IPS-NIHi7 (cell line): ENCODE measurements at regions not wholly inside any gene's neighbourhood (a gene's known extent, or its start where the extent isn't known, plus 50 kb on each side); places are given as distances from the start of the nearest gene placed in this dataset.
"Not testable (repeated sequence)": the region's sequence is repeated elsewhere in the genome, so short reads cannot be mapped to it uniquely, and the experiment has no call there.

ENCODE experiments used
- DNase-seq: peaks from one replicate; pipeline ENCODE4 v3.0.0; 2012; ENCODE audit warnings: mixed read lengths; ENCODE audit errors: extremely low spot score

GRCh38 chr9:109974143-109974917, 194.3 kb downstream of the PALM2AKAP2 start:
- DNase-seq: no peak

GRCh38 chr9:109974918-109975276, 194.9 kb downstream of the PALM2AKAP2 start:
- DNase-seq: no peak

- no peak for DNase-seq
Measured at GRCh38 chr9:109975574-109976295, 195.7 kb downstream of the PALM2AKAP2 start.

- DNase-seq: no peak
Measured at GRCh38 chr9:109976303-109976702, 196.3 kb downstream of the PALM2AKAP2 start.

DNA sequence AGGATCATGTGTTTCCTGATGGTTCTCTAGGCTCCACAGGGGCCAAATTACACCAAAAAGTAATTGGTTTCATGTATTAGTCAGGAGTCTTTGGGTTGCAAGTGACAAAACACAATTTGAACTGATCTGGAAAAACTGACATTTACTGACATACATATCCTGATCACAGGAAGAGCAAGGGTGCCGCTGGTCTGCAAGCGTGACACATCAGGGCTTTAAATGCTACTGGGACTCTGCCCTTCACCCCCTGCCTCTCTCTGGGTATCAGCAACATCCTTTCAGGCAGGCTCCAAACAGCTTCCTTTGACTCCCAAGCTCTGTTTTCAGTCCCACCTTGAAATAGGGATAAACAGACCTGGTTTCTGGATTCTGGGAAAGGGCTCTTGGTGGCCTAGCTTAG, 197.5 kb downstream of the PALM2AKAP2 start:
- DNase-seq: no peak

GRCh38 chr9:109981091-109981490, 201.1 kb downstream of the PALM2AKAP2 start:
- no peak for DNase-seq

GRCh38 chr9:109986521-109986991, 206.6 kb downstream of the PALM2AKAP2 start:
- DNase-seq: no peak

- no peak for DNase-seq
Measured at GRCh38 chr9:109989296-109989695, 209.3 kb downstream of the PALM2AKAP2 start.

DNA sequence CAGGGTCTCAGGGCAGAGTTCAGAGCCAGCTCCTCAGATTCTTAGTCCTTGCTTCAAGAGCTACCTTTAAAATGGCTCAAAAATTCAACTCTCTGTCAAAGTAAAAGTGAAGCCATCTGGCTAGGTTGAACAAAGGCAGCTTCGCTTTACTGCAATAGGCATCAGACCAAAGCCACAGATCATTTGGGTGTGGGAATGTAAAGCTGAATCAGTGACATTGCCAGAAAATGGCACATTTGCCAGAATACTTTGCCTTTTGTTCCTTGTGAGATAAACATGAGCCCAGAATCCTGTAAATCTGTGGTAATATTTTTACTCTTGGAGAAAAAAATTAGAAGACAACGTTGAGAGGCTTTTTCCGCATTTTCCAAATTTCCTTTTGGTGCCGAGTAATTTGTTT, 210.5 kb downstream of the PALM2AKAP2 start:
- DNase-seq: no peak

- DNase-seq: no peak
Measured at GRCh38 chr9:109992293-109992692, 212.3 kb downstream of the PALM2AKAP2 start.

- no peak for DNase-seq
Measured at GRCh38 chr9:109993250-109993978, 213.4 kb downstream of the PALM2AKAP2 start.

DNA sequence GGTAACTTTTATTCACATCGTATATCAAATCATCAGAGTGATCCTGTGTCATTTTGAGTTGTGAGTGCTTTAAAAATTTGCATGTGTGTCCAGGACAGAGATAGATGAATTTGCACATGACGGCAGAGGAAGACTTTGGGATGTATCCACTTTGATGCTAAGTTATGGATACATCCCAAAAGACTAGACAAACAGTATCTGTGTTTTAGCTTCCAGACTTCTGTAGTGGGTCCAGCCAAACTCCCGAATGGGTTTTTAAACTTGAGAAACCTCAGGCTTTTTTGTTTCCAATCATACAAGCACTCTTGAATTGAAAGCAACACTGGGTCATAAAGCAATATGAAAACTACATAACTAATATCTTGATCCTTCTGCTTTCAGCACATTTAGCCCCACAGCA, 213.8 kb downstream of the C9orf152 start:
- DNase-seq: no peak

- no peak for DNase-seq
Measured at GRCh38 chr9:109996936-109997580, 210.9 kb downstream of the C9orf152 start.

DNA sequence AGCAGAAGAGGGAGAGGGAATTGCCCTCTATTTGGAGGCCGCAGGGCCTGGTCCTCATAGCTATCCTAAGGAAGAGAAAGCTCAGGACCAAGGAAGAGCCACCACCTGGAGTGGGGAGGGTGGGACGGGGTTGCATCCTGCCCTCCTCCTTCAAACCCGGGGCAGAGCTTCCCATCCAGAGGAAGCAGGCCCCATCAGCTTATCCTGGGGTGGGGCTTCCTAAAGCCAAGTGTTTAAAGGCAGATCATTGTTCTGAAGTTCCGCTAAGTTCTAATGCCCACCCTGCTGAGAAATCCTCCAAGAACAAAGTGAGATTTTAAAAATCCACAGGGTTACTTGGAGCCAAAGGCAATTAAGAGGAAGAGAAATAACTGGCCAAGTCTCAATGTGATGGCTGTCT, 210.3 kb downstream of the C9orf152 start:
- DNase-seq: no peak

DNA sequence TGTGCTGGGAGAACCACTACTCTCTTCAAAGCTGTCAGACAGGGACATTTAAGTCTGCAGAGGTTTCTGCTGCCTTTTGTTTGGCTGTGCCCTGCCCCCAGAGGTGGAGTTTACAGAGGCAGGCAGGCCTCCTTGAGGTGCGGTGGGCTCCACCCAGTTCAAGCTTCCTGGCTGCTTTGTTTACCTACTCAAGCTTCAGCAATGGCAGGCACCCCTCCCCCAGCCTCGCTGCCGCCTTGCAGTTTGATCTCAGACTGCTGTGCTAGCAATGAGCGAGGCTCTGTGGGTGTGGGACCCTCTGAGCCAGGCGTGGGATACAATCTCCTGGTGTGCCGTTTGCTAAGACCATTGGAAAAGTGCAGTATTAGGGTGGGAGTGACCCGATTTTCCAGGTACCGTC, 202.4 kb downstream of the C9orf152 start:
- not testable (repeated sequence) for DNase-seq

DNA sequence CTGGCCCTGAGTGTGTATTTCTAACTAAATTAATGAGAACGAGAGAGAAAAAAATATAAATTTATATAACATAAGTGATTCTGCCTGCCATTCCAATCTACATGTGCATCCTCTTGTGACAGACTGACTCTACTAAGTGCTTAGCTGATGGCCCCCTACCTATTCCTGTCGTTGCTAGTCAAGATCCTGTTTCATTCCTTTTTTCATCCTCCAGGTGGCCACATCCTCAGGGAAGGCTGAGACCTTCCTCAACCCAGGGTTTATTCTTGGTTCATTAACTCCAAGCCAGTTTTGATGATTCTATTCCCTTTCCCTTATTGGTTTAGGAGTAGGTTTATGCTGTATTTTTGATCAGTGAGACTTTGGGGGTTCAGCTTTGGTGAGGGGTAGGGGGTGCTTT, 201.3 kb downstream of the C9orf152 start:
- DNase-seq: peak; percentile 35

DNA sequence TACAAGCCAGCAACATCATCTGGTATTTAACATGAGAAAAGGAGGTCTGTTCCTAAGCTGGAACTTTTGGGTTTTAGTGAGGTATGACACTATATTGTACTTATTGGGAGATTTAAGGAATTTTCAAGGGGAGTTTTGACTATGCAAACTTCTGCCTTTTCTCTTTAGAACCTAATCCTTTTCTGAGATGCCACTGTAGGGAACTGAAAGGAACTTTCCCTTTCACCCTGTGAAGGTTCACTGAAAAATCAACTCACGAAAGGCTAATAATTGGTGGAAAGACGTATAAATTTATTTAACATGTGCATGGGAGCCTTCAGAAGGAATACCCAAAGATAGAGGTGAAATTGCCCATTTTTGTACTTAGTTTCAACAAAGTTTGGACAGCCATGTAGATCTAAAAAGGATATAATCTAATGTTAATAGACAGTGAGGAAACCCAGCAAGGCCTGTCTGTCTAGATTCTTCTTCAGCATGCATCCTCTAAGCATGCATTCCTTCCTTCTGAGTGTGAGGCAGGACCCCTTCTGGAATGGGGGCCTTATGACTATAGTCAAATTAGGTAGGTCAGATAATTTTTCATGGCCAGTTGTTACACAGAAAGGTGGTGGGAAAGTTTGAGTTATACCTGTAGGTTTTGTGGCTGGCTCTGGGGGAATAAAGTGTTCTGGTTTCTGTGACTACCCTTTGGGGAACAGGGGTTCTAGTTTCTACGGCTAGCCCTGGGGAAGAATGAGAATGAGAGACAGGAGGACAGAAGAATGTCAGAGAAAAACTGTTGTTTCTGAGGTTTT, 200.3 kb downstream of the C9orf152 start:
- DNase-seq: no peak

DNA sequence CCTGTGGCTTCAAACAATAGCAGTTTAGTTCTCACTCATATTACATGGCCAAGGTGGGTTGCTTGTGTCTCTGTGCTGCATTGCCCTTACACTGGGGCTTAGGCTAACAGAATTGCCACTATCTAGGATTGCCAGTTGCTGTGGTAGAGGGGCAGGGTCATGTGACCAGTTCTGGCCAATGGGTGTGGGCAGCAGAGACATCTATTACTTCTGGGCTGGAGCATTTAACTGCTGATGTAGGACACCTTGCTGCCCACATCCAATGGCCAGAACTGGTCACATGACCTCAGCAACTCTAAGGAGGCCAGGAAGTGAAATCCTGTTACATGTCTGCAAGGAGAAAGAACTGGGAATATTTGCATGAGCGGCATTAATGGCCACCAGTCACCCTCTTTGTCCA, 199.3 kb downstream of the C9orf152 start:
- no peak for DNase-seq

DNA sequence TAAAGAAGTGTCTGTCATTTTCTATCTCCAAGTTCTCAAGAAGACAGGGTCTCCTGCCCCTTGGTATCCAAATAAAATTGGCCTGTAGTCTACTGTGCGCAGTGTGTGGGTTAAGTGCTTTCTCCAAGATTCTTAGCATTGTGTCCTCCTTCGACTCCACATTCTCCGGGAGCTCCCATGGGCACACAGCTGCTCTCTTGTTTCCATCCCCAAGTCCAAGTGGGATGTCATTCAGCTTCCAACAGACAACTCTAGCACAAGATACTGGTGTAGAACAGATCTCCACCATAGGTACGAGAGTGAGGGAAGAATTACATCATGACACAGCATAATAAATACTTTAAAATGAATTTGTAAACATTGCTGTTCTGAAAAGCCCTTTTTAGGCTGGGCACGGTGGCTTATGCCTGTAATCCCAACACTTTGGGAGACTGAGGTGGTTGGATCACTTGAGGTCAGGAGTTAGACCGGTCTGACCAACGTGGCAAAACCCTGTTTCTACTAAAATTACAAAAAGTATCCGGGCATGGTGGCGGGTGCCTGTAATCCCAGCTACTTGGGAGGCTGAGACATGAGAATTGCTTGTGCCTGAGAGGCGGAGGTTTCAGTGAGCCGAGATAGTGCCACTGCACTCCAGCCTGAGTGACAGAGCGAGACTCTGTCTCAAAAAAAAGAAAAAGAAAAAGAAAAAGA, 196.2 kb downstream of the C9orf152 start:
- no peak for DNase-seq

- DNase-seq: no peak
Measured at GRCh38 chr9:110013064-110013463, 194.9 kb downstream of the C9orf152 start.

DNA sequence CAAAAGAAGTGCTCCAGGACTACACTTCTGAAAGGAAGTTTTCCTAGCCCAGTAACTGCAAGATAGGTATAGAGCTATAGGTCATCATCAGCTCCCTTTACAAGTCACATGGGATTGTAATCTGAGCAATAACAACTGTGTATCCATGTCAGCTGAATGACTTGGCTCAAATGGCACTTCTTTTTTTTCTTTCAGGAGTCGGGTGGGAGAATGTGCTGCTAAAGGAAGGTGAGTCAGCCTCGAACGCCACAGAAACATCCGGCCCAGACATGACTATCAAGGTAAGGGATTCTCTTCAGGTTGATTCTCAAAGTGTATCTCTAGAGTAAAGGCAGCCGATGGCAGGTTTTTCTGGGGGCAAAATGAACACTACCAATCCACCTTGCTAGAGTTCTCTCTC, 192.2 kb downstream of the C9orf152 start:
- DNase-seq: no peak
